Right lung (tissue), 2 donors: ENCODE measurements at regions not wholly inside any gene's neighbourhood (a gene's known extent, or its start where the extent isn't known, plus 50 kb on each side); places are given as distances from the start of the nearest gene placed in this dataset.

Source experiments
- DNase-seq, 2 donors: peaks; one replicate each; pipeline ENCODE4 v3.0.0-alpha.2; 2013

DNA sequence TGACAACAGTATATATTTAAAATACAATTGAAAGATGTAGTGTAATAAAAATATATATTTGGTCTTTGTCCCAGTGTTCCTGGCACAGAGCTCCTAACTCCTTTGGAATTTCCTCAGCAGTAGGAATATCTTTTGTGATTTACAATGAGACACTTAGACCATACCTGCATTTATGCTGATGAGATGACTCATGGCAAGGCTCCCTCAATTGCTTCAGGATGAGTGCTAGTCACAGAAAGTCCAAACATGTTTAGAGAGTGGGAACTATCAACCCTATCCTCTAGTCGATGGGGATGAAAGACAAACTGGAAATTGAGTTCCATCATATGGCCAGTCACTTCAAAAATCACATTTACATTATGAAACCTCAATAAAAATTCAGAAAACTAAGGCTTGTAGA, 588.3 kb upstream of the LMCD1 start:
- no peak for DNase-seq

DNA sequence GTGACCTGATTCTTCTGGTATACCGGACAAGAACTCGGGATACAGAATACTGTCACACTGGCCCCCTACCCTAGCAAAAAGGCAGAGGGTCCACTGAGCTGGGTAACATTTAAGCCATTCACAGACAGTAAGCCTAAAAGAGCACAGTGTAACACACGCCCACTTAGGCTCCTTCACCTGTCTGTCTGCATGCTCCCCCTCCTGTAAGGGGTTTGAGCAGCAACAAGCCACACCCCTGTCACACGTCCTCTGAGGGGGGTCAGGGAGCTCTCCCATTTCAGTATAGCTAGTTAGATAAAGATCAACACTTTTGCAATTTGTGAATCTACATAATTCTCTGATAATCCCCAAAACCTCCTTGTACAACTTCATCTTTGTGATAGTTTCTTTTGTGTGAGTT, 586.3 kb upstream of the LMCD1 start:
- DNase-seq = no peak

DNA sequence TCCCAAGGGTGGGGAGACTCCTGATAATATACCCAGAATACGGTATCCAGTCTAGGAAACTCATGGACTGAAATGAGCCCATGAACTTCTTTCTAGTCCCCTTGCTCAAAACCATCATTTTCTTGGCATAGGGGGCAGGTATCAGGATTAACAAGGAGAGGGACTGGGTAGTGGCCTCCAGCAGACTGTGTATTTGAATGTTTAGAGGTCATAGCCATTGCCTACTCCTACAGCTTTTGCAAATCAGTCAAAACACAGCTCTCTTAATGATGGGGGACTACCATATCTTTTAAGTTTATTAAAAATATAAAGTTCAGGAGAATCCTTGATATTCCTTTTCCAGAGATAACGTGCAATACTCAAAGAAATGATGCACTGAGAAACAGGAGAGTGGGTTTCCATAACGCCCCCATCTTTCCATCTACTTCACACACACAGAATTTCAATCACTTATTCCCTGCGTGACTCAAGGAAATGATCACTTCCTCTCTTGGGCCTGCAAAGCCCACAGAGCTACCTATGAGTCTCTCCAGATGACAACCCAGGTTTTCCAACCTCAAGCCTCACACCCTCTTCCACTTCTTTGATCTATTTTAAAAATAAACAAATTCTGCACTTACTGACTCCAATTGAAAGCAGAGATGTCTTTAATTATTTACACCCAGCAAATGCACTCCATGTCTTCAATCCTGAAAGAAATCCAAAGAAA, 584.0 kb upstream of the LMCD1 start:
- DNase-seq = no peak

DNA sequence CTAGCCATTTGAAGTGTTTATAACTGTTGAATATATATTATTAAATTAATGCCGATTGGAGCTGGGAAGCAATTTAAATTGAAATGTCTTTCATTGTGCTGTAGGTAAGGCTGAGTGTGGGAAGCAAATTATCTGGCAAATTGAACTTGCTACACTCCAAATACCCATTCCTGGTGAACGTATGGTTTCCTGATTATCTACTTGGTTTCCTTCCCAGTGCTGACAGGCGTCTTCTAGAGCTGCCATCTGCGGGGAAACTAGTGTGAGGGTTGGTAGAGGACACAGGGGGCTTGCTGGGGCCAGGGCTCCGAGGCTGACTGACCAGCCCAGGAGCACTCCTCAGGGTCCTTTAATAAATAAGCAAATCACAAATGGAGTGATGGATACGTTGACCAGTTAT, 581.4 kb upstream of the LMCD1 start:
- no peak for DNase-seq

DNA sequence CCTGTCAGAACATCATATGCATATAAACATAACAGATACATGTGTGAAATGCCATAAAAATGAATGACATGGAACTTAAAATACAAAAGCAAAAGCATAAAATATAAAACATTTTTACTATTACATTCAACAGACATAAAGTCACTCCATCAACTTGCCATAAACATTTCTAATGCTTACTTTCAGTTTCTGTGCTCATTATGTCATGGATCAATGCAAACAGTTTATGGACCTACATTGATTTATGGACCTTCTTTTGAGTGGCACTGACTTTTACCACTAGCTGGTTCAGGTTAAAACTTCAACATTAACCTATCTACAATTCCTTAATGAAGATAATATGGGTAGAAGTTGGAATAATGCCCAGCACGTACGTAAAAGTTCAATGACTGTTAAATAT, 577.4 kb upstream of the LMCD1 start:
- DNase-seq = no peak

DNA sequence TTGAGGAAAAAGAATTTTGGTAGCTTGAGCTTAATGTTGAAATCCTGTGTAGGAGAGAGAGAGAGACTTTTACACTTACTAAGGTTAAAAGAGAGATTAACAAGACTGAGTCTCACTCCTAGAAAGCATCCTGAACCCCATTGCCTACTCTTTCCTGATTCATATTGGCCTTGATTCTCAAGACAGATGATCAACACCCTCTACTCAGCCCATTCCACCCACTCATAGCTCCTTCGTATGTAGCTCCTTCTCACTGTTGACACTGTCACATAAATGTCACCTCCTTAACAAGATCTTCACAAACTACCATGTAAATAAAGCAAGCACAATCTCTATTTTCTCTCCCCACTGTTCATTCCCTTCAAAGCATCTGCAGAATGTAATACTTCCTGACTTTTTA, 574.6 kb upstream of the LMCD1 start:
- no peak for DNase-seq

DNA sequence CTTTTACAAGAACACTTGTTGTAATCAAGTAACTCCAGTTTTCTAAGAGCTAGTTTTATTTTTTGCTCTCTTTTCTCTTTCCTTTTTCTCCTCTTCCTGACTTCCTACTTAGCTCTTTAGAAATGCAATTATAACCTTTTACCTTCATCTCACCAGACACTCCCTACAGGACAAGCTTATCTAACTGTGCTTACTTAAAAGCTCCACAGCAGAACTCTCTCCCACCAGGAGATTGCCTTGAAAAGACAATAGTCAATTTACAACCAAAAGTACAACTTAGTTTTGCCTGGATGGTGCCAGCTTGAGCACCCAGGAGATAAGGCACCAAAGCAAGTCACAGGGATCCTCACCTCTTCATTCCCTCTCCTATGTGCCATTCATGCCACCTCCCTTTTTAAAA, 573.8 kb upstream of the LMCD1 start:
- DNase-seq = no peak

DNA sequence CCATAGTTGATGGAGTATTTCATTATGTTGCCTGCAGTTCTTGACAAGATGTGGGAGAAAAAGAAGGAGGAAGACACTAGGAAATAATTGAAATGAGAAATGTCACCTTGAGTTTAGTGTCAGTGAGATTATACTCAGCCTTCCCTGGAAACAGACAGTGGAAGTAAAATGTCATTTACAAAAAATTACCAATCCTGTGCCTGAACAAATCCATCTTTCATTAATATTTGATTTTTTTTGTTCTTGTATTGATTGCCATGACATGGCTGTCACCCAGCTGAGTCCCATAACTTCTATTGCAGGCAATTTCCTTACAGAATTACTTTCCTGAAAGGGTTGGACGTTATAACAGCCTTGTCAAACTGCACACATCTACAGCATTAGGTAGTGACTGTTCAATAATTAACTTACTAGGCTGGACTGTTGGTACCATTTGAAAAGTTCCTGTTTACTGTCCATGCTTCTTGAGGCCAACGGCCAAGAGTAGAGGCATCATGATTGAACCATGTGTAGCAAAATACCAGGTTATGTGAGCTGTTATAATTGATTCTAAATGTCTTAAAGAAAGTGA, 572.2 kb upstream of the LMCD1 start:
- no peak for DNase-seq

DNA sequence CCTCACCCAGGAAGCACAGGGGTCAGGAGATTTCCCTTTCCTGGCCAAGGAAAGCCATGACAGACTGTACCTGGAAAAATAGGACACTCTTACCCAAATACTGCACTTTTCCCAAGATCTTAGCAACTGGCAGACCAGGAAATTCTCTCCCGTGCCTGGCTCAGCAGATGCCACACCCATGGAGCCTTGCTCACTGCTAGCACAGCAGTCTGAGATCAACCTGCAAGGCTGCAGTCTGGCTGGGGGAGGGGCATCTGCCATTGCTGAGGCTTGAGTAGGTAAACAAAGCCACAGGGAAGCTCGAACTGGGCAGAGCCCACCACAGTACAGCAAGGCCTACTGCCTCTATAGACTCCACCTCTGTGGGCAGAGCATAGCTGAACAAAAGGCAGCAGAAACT, 567.3 kb upstream of the LMCD1 start:
- no peak for DNase-seq

DNA sequence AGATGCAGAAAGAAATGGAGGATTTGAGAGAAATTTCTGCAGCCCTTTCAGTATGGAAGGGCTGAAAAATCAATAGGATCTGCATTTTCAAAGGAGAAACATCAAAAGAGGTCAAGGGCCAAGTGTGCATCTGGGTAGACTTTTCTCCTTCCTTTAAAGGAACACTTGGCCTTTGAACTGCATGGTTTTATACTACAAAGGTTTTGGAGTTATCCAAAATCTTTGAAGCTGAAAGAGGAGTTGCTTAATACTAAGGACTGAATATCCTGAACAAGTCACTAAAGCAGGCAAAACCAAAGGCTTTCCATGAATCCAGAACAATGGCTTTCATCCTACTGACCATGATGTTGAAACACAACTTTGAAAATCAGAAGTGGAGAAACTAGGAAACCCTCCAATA, 553.7 kb upstream of the LMCD1 start:
- DNase-seq = no peak

DNA sequence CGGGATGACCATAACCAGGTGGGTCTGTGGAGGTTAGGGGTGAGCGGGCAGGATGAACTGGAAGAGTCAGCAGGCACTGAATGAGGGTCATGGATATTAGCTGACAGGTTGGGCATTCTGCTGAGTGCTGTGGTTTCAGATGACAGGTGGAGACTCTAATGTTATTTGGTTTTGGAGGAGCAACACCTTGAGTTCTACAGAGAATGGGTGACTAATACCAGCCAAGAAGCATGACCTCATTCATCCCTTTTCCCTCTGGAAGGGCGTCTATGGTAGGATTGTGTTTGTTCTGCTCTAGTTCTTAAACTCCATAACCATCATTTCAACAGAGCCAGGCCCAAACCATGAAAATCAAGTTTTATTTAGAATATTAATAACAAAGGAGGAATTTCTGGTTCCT, 550.7 kb upstream of the LMCD1 start:
- DNase-seq = no peak

DNA sequence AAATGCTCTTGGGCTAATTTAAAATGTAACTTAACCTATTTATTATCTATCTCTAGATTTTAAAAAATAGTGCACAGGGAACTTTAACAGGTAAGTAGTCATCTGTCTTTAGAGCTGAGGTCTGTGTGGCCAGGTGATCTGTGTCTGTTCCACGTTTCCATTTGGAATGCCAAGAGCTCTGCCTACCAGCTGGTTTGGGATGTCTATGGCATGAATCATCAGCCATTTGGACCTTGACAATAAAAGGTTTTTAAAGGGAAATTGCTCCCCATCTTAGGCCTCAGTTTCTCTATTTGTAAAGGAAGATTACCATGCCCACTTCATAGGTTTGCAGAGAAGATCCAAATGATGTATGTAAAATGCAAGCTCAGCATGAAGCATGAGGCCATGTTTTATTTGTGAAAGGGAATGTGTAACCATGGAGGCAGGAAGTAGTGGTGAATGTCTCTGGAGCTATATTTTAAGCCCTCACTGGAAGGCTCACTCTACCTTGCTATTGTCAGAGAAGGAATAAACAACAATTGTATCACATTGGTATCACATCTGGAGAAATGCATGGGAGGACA, 548.1 kb upstream of the LMCD1 start:
- no peak for DNase-seq

DNA sequence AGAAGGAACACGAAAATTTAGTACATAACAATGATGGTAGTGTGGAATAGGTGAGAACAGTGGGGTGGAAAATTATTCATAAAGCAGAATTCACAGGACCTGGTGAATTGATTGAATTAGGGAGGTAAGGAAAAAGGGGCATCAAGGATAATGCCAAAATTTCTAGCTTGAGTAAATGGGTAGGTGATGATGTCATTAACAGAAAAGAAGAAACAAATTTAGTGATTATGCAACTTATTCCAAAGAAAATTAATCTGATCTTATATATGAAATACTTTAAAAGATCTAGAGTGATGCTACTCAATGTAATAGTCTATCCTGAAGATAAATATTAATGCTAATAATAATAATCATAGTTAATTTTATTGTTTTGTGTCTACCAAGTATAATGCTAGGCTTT, 544.6 kb upstream of the LMCD1 start:
- DNase-seq = no peak

DNA sequence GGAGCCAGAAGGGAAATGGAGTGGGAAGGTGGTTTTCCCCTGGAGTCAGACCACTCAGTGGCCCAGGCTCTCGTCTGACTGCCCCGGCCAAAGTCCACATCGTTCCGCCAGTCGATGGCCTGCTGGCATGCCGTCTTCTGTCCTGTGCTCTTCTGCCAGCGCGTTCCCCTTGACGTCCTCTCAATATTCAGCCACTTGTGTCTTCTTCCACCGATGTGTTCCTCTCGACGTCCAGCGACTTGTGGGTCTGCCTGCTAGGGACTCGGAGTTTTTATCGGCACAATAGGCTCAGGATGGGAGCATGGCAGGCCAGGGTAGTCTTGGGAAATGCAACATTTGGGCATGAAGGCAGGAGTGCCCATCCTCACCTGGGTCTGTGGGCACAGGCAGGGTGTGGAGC, 542.5 kb upstream of the LMCD1 start:
- DNase-seq = no peak

DNA sequence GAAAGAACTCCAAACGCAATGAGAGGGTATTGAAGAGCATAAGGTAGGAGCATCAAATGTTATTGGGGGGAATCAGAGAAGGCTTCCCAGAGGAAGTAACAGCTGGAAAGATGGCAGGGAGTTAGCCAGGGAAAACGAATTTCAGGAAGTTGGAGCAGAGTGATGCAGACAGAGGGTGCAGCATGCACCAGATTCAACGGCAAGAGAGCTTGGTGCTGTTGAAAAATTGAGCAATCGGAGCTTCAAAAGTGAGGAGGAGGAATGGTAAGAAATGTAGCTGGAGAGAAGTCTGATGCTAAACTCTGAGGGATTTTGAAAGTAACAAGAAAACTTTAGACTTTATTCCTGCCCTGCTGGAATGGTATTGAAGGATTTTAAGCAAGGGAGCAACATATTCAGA, 541.0 kb upstream of the LMCD1 start:
- no peak for DNase-seq

DNA sequence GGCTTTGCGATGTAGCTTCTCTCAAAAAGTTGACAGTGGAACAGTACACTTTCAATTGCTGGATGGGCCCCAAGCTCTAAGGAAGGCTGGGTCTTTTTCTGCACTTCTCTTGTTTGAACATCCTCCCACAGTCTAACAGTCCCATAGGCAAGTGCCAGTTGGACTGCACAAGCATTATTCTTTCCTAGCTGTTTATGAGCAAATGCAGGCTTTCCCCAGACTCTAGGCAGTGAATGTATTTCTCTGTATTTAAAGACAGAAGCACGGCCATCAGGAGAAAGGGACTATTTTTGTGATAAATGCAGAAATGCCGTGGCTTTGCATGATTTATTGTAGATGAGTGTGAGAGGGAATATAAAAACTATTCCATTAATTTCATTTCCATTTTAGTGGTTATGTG, 539.3 kb upstream of the LMCD1 start:
- DNase-seq = peak; percentile 37 to 49

DNA sequence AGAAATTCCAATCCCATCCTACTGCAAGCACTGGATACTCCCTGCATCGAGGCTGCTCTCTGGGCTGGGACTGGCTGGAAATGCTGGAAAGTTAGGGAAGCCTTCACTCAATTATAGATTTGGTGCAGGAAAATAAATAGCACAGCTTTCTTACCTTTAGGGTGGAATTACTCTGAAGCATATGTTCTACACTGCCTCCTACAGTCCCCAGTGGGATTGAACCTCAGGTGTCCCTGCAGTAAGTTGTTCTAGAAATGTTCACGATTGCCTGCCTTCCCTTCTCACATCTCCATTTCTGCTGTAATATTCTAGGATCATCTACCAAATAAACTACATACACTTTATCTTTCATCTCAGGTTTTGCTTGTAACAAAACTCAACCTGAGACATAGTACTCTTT, 536.7 kb upstream of the LMCD1 start:
- DNase-seq = no peak

DNA sequence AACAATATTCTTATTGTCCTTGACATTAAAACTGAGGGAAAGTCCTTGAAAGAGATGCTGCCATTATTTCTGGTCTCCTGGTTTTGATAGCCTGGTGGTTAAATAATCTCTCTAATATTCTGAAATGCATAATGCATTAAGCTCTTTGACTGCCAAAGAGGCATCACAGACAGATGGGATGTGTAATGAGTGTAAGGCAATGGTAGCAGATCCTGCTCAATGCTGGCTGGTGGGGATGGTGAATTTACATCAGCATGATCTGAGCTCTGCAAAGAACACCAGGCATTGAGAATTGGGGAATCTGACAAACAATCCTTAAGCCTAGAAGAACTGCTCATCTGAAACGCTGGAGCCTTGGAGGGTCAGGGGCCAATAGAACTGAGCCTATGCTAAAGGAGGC, 528.6 kb upstream of the LMCD1 start:
- no peak for DNase-seq

DNA sequence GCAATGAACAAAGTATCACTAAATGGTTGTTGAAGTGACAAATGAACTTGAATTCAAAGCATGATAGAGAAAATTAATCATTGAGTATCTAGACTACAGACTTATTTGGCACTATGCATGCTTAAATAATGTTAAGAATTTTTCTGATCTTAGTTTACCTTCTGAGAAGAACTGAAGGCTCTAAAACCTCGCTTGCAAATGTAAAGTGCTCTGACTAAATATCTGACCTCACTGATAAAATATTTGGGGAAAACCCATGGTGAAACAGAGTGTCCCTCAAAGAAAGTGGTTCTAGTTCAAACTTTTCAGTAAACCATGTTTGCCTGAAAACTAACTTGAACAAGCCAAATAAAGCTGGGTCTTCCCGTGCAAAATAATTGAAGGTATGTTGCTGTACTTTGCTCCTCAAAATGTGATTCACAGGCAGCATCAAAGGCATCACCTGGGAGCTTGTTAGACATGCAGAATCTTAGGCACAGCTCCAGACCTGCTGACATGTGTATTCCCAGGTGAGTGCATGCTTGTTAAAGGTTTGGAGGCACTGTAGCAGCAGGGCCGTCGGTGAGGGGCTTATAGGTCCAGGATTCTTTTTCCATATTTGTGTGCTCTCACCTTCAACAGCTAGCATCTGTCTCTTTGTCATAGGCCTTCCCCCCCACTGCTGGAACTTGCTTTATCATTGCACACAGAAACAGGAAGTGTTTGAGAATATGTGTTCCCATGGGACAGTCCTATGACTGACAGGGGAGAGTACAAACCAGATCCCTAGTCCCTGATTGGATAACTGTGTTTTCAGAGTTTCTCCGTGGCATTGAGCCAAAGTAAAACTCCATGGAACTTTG, 524.2 kb upstream of the LMCD1 start:
- no peak for DNase-seq

DNA sequence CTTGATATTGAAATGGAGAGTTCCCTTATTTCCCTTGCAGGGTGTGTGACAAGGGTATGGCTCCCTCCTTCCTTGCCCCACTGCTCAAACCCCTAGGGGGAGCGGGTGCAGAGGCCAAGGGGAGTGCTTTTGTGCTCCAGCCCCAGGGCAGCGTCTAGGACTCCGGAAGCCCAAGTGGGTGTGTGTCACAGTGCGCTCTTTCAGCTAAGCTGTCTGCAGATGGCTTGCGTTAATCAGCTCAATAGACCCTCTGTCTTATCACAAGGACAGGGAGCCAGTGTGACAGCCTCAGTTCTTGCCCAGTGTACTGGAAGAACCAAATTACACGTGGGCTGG, 523.6 kb upstream of the LMCD1 start:
- no peak for DNase-seq

DNA sequence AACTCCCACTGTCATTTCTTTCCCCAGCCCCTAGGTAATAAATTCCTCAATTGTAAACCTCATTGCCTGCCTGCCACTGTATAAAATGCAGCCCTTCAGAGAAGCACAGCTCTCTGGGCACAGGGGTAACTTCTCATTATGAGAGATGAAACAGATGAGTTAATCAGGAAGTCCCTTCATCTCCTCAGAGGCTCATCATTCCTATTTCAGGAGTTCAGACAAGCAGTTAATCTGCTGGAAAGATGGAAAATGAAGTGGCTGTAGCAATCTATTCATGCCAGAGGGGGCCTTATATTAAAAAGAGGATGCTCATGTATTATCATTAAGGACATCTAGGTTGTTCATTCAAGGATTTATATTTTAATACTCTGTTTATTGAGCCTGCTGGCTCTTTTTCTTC, 519.5 kb upstream of the LMCD1 start:
- no peak for DNase-seq

DNA sequence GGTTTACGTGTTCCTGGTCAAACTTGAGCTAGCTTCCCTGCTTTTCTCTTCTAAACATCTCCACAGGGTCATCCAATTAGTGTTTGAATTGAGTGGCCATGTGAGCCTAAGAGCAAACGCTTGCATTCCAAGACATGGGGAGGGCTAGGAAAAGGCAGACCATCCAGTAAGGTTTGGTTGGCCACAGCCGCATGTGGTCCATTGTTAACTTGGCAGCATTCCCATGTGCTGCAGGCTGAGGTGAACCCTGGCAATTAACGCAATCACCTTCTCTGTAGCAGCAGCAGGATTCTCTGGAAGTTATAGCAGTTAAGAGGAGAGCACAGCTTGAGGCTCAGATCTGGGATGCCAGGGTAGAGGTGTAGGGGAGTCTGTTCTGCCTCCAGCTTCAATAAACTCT, 502.2 kb upstream of the LMCD1 start:
- DNase-seq = no peak

DNA sequence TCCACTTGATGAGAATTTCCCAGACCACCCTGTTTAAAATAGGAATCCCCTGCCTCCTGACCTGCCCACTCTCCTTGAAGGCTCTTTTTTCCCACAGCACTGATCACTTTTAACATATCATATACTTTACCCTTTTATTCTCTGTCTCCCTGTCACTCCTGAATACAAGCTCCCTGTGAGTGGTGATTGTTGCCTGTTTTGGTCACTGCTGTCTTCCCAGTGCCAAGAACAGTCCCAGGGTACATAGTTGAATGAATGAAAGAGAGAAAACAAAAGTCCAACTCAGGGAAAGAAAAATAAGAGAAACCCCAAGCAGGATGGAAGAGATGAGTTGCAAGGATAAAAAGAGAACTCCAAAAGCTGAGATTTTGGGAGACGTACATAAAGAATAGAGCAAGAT, 500.3 kb upstream of the LMCD1 start:
- no peak for DNase-seq
